Skeletal muscle cell (primary cell): ENCODE measurements at regions not wholly inside any gene's neighbourhood (a gene's known extent, or its start where the extent isn't known, plus 50 kb on each side); places are given as distances from the start of the nearest gene placed in this dataset.
"Not testable (repeated sequence)": the region's sequence is repeated elsewhere in the genome, so short reads cannot be mapped to it uniquely, and the experiment has no call there.

Source experiments
- DNase-seq: peaks from one replicate; pipeline ENCODE4 v3.0.0-alpha.2; 2010; ENCODE audit warnings: low read depth
- H3K4me3 ChIP-seq: 2 replicates; pipeline ENCODE4 v1.5.1; 2011; ENCODE audit warnings: low read depth, mild to moderate bottlenecking, control low read depth, low read length, moderate library complexity

- no peak overlapping the region for H3K4me3 ChIP-seq
- no peak for DNase-seq
Observed at GRCh38 chrX:2577844-2578466, 77.2 kb upstream of the DHRSX start.

DNA sequence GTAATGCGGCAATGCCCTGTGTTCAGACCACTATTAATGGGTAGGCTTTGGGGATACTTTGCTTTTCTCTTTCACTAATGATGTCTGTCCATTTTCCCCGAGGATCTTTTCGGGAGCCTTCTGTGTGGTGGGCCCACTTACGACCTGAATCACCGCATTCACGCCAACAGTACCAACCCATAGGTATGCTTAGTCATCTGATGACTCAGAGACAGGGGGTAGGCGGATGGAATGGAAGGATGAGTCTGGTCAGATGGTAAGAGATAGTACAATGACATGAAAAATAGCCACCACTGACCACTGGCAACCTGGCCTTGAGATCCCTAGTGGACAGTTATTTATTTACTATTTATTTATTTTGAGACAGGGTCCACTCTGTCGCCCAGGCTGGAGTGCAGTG lies 76.0 kb upstream of the DHRSX start:
- no peak for DNase-seq
- H3K4me3 ChIP-seq: no peak overlapping the region

- no peak overlapping the region for H3K4me3 ChIP-seq
Observed at GRCh38 chrX:2574271-2574670, 73.5 kb upstream of the DHRSX start.

DNA sequence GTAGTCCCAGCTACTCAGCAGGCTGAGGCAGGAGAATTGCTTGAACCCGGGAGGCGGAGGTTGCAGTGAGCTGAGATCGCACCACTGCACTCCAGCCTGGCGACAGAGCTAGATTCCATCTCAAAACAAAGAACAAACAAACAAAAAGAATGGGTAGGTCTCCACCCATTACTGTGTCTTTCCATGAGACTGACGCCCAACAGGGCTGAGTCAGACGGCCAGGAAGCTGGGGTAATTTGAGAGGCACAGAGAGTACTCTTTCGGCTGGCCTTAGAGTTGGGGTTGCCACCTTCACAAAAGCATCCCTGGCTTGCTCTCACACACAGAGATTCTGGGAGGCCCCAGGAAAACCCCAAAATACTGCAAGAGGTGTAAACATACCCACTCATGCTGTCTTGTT lies 72.0 kb upstream of the DHRSX start:
- DNase-seq: no peak
- H3K4me3 ChIP-seq: no peak overlapping the region

More at GRCh38 chrX:2574271-2574670, 73.5 kb upstream of the DHRSX start:
- DNase-seq: no peak

GRCh38 chrX:2568125-2568524 lies 67.3 kb upstream of the DHRSX start:
- no peak overlapping the region for H3K4me3 ChIP-seq
- no peak for DNase-seq

DNA sequence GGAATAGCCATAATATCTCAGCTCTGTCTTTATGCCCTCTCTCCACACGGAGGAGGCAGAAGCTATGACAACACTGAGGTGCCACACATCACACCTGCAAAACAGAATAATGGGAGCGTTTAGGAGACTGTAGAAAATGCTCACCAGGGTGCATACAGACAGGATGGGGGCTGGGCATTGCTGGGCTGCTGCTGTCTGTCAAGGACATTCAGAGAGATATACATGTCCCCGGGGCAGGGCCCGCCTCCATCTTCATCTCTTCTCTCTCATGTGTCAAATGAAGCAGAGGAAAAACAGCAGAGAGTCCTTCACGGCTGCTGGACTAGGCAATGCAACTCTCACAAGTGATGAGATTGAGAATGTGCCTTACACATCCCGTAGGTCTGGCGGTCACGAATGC lies 65.3 kb upstream of the DHRSX start:
- DNase-seq: no peak
- H3K4me3 ChIP-seq: no peak overlapping the region

DNA sequence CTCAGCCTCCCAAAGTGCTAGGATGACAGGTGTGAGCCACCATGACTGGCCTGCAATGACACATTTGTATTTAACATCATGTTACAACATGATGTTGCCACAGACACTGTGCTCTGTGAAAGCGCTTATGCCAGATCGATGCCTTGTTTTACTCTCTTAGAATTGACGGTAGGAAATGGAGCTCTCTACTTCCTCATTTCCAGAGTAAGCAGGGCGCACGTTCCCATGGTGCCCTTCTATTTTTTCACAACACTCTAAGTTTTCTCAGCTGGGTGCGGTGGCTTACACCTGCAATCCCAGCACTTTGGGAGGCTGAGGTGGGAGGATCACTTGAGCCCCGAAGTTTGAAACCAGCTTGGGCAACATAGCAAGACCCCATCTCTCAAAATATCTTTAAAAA lies 60.7 kb upstream of the DHRSX start:
- no peak overlapping the region for H3K4me3 ChIP-seq

GRCh38 chrX:2559124-2559523 lies 58.3 kb upstream of the DHRSX start:
- no peak for DNase-seq
- no peak overlapping the region for H3K4me3 ChIP-seq

More for the DNA sequence above, 60.7 kb upstream of the DHRSX start:
- no peak for DNase-seq

- H3K4me3 ChIP-seq: no peak overlapping the region
- DNase-seq: no peak
Observed at GRCh38 chrX:2554891-2555290, 54.1 kb upstream of the DHRSX start.

GRCh38 chrX:2554066-2554465 lies 53.3 kb upstream of the DHRSX start:
- not testable (repeated sequence) for H3K4me3 ChIP-seq

DNA sequence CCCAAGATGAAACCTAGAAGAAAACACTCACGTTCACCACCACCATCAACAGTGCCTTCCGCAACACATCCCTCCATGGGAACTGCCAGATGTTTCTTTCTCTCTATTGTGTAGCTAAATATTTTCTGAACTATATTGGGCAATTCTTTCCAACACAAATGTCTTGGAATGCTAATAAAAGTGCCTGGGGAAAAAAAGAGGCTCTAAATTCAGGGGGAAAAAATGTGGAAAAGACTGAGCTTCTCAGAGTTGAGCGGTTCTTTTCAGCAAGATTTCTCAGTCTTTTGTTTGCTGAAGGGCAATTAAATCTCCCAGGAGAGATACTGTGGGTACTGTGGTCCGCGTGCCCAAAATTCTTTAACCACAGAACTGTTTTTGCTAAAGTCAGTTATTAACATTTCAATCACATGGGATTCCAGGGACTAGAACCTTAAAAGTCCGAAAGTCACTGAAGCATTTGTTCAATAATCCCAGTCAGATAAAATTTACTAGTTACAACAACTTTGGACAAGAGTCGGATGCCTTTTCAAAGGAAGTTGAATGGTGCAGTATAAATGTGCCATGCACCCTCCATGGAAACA lies 51.9 kb upstream of the DHRSX start:
- DNase-seq: peak; percentile 1

More at GRCh38 chrX:2554066-2554465, 53.3 kb upstream of the DHRSX start:
- not testable (repeated sequence) for DNase-seq

DNA sequence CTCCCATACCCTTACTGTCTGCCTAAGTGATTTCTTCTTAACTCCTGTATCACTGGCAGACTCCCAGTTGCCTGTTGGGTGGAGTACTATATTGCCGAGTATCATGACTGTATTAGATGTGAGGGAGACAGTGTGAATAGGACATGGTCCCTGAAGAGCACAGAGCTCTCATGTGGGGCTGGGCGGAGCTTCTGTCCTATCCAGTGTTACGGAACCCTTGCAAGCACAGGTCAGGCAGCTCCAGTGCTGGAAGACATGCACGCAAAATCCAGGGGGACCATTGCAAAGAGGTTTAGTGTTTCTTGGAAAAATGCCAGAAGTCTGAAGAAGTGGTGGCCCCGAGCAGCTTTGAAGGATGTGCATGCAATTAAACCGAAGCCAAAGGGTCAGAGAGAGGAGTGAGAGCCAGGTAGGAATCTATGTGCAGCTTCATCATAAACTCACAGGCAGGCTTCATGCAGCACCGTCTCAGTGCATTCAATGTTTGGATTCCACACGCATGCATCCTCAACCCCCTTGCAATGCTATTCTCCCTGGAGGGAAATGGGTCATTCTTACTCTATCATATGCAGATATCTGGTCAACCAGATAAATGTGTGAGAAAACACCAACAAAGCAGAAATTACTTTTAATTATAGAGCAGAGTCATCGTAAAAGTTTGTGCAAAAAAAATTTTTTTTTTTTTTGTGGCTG lies 49.7 kb upstream of the DHRSX start:
- no peak overlapping the region for H3K4me3 ChIP-seq
- no peak for DNase-seq

More for the DNA sequence above, 51.9 kb upstream of the DHRSX start:
- H3K4me3 ChIP-seq: no peak overlapping the region
